Progenitor cell of endocrine pancreas (in vitro differentiated cells): ENCODE measurements at regions not wholly inside any gene's neighbourhood (a gene's known extent, or its start where the extent isn't known, plus 50 kb on each side); places are given as distances from the start of the nearest gene placed in this dataset.

Experiments used
- DNase-seq: peaks from one replicate; pipeline ENCODE4 v3.0.0; 2021; ENCODE audit warnings: low spot score; ENCODE audit not compliant: unreplicated experiment
- H3K27ac Mint-ChIP-seq: 2 replicates; pipeline ENCODE4 v1.8.0; 2021; ENCODE audit warnings: mild to moderate bottlenecking, moderate library complexity, mixed read lengths
- H3K27me3 Mint-ChIP-seq: 2 replicates; pipeline ENCODE4 v1.8.0; 2021; ENCODE audit warnings: mixed read lengths
- H3K36me3 Mint-ChIP-seq: 2 replicates; pipeline ENCODE4 v1.8.0; 2022; ENCODE audit warnings: mixed read lengths; ENCODE audit not compliant: insufficient read depth
- H3K4me1 Mint-ChIP-seq: 2 replicates; pipeline ENCODE4 v1.8.0; 2021; ENCODE audit warnings: low read depth, mixed read lengths
- H3K4me3 Mint-ChIP-seq: 2 replicates; pipeline ENCODE4 v1.8.0; 2021; ENCODE audit warnings: low read depth, mild to moderate bottlenecking, moderate library complexity, mixed read lengths
- H3K9me3 Mint-ChIP-seq: 2 replicates; pipeline ENCODE4 v1.8.0; 2021; ENCODE audit warnings: low read depth, mixed read lengths
- TF ChIP-seq, protein P1 (sequence below): fragments of 200-600 bp; sonication (generic); IDR thresholded peaks from one replicate; pipeline ENCODE4 v1.5.0; 2021; ENCODE audit warnings: antibody characterized with exemption, mild to moderate bottlenecking; ENCODE audit not compliant: unreplicated experiment

DNA sequence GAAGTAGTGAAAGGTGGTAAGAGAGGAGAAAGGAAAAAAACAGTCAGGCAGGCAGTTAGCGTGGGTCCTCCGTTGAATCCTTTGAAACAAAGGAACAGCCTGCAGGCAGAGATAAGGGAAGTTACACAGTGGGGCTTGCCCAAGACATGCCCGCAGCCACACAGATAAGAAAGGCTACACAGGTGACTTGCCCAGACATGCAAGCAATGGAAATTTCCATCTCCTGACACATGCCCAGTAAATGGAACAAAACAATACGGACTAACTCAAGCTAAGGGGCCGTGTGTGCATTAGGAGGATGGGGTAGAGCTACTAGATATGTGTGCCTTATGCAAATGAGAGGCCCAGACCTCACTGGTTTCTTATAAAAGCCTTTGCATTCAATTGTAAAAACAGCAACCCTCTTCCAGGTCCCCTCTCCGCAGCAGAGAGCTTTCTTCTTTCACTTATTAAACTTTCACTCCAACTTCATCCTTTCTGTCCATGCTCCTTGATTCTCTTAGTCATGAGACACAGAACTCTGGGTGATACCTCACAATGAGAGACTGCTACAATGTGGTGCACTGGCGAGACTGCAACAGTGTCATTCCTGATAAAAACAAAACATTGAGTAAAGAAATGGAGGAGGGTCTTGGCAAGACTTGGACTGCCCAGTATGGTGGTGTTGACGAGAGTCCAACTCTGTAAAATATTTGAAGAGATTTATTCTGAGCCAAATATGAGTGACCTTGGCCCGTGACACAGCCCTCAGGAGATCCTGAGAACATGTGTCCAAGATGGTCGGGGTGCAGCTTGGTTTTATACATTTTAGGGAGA, 997.4 kb upstream of the PRKX start:
- peaks cover 13% of the 10 kb centered on the region for H3K36me3 Mint-ChIP-seq
- H3K4me3 Mint-ChIP-seq = peak overlapping the region; percentile 17
- peak overlapping the region; percentile 92 for H3K27ac Mint-ChIP-seq
- H3K27me3 Mint-ChIP-seq = no peaks in the 10 kb centered on the region
- DNase-seq = no peak
- peaks cover 28% of the 10 kb centered on the region for H3K4me1 Mint-ChIP-seq
- TF ChIP-seq, protein P1, sequence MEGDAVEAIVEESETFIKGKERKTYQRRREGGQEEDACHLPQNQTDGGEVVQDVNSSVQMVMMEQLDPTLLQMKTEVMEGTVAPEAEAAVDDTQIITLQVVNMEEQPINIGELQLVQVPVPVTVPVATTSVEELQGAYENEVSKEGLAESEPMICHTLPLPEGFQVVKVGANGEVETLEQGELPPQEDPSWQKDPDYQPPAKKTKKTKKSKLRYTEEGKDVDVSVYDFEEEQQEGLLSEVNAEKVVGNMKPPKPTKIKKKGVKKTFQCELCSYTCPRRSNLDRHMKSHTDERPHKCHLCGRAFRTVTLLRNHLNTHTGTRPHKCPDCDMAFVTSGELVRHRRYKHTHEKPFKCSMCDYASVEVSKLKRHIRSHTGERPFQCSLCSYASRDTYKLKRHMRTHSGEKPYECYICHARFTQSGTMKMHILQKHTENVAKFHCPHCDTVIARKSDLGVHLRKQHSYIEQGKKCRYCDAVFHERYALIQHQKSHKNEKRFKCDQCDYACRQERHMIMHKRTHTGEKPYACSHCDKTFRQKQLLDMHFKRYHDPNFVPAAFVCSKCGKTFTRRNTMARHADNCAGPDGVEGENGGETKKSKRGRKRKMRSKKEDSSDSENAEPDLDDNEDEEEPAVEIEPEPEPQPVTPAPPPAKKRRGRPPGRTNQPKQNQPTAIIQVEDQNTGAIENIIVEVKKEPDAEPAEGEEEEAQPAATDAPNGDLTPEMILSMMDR = no peak
- H3K9me3 Mint-ChIP-seq = peaks cover 27% of the 10 kb centered on the region

DNA sequence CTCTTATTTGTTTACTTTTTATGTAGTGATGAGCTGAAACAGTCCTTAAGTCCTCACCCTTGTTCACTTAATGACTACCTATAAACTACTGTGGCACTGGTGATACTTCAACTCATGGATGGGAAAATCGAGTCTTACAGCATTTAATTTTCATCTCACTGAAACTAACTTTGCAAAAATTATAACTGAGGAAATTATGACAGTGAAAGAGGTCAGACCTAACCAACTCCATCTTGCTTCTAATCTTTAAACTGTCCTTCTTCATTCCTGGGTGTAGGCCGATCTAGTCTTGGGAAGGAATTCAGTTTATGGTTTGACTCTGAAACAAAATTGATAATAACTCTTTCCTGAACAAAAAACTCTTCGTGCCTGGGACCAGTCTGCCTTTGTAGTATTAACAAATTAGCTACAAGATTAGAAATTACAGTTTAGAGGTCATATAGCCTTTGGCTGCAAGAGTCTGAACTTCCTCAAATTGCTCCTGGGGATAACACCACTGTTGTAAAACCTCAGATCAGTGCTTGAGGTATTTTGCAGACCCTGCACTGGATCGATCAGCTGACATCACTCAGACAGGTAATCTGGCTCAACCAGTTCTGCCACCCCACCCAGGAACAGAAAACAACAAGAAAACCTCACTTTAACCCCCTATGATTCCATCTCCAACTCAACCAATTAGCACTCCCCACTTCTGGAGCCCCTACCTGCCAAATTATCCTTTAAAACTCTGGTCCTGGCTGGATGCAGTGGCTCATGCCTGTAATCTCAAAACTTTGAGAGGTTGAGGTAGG, 995.7 kb upstream of the PRKX start:
- Mint-ChIP-seq H3K4me3 (peak overlapping the region; percentile 23), H3K27me3 (no peaks in the 10 kb centered on the region), H3K36me3 (peaks cover 10% of the 10 kb centered on the region), H3K4me1 (peaks cover 28% of the 10 kb centered on the region), H3K9me3 (peaks cover 23% of the 10 kb centered on the region), H3K27ac (peak overlapping the region; percentile 92)
- DNase-seq = peak; percentile 49
- TF ChIP-seq, protein P1 = no peak

DNA sequence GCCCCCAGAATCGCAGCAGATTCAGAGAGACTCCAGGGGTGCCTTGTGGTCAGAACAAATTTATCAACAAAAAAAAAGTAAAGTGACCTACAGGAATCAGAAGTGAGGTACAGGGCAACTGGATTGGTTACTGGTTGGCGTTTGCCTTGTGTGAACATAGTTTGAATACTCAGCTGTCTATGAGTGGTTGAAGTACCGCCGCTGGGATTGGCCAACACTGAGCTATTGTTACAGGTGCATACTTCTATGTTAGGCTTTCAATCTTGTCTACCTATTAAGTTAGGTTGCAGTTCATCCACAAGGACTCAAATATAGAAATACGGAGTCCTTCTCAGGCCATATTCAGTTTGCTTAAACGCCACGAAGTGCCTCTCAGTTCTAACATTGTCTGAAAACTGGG, 993.5 kb upstream of the PRKX start:
- no peak for DNase-seq
- Mint-ChIP-seq H3K4me3 (no peak overlapping the region), H3K9me3 (peaks cover 17% of the 10 kb centered on the region), H3K36me3 (peaks cover 9% of the 10 kb centered on the region), H3K27ac (no peak overlapping the region), H3K4me1 (peaks cover 28% of the 10 kb centered on the region), H3K27me3 (no peaks in the 10 kb centered on the region)
- TF ChIP-seq, protein P1 = no peak

DNA sequence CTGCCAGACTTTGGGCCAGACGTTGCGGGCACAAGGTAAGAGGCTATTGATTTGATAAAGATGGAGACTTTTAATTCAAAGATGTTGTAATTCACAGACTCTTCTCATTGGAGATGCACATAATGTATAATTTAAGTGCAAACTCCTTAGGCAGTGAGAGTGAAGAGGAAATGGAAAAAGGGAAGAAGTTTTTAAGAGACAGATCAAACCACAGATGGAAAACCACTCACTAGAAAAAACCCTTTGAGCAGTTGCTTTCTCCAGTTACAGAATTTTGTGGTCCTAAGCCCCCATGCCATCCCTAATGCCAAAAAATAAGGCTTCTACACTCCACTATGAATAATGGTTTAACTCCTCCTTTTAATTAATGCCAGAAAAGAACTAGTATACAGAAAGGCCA, 977.1 kb upstream of the PRKX start:
- no peaks in the 10 kb centered on the region for H3K4me1 Mint-ChIP-seq
- TF ChIP-seq, protein P1 = no peak
- H3K36me3 Mint-ChIP-seq = no peaks in the 10 kb centered on the region
- no peaks in the 10 kb centered on the region for H3K27me3 Mint-ChIP-seq
- H3K4me3 Mint-ChIP-seq = no peak overlapping the region
- no peaks in the 10 kb centered on the region for H3K9me3 Mint-ChIP-seq
- no peak overlapping the region for H3K27ac Mint-ChIP-seq
- no peak for DNase-seq

DNA sequence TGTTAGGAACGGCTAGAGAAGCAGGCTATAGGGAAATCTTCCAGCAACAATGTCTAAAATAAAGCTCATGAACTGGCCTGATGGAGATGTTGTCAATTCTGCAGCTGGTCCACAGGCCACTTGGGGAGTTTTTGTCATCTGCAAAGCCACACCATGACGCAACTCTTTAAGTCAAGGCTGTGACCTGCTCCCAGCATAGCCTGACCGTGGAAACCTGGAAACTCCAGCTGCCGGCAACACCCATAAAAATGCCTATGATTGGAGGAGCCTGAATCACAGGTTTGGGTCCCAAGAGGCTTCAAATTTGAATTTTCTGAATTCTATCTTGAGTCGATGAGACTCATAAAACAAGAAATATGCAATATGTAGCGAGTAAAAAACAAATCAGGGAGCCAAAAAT, 969.2 kb upstream of the PRKX start:
- H3K36me3 Mint-ChIP-seq = no peaks in the 10 kb centered on the region
- no peak overlapping the region for H3K4me3 Mint-ChIP-seq
- TF ChIP-seq, protein P1 = no peak
- peaks cover 3% of the 10 kb centered on the region for H3K27me3 Mint-ChIP-seq
- H3K27ac Mint-ChIP-seq = no peak overlapping the region
- no peaks in the 10 kb centered on the region for H3K9me3 Mint-ChIP-seq
- no peaks in the 10 kb centered on the region for H3K4me1 Mint-ChIP-seq
- no peak for DNase-seq
